ENCODE measurements at regions not wholly inside any gene's neighbourhood (a gene's known extent, or its start where the extent isn't known, plus 50 kb on each side); places are given as distances from the start of the nearest gene placed in this dataset.
"Not testable (repeated sequence)": the region's sequence is repeated elsewhere in the genome, so short reads cannot be mapped to it uniquely, and the experiment has no call there.

DNA sequence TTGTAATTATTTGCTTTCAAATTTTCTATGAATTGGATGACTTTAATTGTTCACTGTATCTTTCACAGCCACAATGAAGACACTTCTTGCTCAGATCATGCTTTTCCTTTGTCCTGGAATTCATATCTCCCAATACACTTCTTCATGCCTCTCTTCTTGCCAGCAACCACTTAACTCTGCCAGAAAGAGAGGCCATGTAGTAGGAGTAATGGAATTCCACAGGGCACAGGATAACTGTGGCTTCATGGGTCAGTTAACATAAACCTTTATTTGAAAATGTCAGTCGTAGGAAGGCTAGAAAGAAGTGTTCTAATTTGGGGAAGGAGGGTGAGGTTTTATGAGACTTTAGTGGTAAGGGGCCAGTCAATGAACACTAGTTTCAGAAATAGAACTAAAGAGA, 190.3 kb downstream of the TMEM167A start:
- DNase-seq = peak; percentile 1

DNA sequence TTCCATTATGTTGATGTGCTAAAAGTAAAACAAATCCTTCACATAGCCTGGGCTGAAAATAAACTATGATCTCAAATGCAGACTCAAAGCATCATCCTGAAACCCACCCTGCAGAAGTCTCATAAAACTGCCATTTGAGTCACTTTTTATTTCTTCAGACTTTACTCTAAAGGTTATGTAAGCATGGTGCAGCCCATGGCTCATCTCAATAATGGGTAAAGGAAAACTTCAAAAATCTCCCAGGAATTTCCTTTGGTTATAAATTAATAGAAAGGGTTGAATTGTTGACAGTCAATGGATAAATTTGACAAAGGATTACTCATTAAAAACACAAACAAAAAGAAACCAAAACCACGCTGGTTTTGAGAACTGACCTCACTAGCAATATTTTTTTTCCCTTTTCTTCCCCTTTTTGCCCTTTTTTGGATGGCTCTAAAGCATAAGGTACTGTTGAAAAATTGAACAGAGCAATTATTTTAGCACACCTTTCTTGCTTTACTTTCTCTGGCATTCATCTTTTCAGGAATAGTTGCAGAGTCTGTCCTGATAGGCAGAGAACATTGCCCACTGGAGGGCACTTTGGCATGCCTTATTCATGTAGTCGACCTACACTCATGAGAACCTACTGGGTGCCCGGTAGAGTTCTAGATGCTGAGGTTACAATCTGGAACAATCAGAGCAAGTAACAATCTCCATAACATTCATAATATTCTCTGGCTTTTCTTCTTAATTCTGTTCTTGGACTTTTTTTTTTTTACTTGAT, 191.4 kb downstream of the TMEM167A start:
- peak; percentile 75 for DNase-seq

DNA sequence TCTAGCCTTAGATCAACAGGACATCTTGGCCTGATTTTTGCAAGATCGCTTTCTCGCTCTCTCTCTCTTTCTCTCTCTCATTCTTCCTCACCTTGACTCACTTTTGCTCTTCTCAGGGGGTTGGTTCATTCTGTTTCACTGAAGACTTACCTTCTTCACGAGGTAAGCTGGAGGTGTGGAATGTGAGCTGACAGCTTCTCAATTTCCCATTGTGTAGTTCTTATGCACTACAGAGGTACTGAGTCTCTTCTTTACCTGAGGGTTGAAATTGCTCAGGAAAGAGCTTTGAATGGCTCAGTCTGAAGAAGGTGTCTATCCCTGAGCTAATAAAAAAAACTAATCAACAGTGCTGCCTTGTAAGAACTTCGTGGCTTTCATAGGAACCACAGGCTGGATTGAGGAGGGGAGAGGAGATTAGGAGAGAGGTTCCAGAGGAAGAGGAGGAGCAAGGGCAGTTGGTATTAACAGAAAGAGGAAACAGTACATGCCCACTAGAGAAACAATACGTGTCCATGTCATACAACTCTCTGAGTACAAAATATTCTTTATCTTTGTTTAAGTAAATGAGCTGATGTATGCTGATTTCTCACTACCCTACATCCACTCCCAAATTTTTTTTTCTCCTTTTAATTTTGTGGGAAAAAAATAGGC, 192.2 kb downstream of the TMEM167A start:
- DNase-seq = no peak

GRCh38 chr5:82882316-82882715, 194.9 kb downstream of the TMEM167A start:
- DNase-seq = no peak

DNA sequence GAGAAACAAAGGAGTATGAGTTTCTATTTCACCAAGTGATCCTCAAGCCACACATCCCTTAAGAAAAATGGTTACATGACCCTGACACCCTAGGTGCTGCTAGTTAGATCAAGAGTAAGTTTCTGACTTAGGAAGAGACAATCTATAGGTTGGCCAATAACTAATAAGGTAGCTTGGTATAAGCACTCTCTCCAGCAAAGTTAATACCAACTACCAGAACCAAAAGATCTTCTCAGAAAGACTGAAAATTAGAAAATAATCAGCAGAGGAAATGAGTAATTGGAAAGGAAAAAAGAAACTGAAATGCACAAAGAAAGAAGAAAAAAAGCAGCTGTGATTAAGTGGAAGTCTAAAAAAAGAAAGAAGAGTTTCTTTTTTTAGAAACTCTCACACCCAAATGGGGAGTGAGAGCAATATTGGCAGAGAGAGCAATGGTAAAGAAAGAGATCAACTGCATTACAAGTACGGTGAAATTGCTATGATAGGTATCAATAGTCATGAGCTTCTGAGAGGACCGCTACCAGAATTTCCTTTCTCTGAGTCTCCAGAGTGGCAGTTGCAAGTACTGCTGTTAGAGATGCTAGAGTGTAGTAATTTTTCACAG, 195.5 kb downstream of the TMEM167A start:
- DNase-seq = no peak

DNA sequence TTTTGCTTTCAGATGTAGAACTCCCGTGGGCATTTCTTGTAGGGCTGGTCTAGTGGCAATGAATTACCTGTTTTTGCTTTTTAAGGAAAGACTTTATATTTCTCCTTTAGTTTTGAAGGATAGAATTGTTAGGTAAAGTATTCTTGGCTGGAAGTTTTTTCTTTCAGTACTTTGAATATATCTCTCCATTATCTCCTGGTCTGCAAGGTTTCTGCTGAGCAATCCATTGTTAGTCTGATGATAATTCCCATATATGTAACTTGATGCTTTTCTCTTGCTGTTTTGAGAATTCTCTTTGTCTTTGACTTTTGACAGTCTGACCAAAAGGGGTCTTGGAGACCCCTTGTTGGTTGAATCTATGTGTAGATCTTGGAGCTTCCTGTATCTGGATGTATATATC, 198.1 kb downstream of the TMEM167A start:
- DNase-seq = no peak

- no peak for DNase-seq
Observed at GRCh38 chr5:82873452-82873851, 203.7 kb downstream of the TMEM167A start.

GRCh38 chr5:82872321-82873288, 204.6 kb downstream of the TMEM167A start:
- not testable (repeated sequence) for DNase-seq

DNA sequence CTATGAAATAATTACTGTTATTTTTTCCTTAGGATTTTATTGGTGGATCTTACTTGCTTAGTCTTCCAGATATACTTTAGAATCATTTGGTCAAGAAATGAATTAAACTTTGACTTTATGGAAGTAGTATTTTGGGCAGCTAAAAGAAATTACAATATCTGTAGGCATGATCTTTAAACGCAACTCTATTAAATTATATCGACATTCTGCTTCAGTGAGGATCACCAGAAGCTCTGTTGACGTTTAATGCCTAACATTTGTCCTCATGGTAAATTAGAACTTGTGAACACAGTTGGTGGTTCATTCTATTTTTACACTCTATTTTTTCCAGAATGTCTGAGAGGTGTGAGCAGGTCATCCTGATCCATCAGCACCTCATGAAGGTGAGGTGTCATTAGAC, 211.6 kb downstream of the TMEM167A start:
- no peak for DNase-seq

DNA sequence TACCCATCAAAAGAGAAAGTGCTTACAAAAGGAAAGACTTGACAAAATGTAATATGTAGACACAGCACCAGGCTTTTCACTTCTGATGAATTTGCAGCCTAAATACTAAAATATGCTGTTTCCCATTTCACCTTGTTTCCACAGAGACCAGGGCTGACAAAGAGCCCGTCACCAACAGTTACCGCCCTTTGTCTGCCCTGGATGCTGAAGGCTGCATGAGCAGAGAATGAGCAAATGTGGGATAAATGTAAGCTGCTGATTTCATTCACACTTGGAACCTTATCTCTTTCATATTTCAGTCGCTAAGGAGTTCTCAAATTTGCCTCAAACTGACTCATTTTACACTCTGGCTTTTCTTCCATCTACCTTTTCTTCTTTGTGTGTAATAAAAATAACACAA, 213.9 kb downstream of the TMEM167A start:
- no peak for DNase-seq

- DNase-seq = no peak
Observed at GRCh38 chr5:82862711-82863110, 214.5 kb downstream of the TMEM167A start.

DNA sequence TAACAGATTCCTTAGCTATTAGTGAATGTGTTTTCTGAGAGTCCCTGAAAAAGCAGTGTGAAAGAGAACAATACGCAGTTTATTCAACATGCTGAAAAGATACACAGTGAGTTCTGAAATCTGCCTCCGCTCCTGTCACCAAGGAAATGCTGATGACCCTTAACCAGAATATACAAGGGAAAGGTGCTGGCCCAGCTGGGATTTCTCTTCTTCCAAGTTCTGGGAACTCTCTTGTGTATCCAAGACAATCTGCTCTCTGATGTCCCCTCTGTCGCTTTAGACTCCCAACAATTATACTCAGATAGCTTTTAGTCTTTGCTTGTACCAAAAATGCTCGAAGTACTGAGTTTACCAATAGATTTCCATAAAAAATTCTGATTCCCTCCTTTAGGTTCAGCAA, 214.9 kb downstream of the TMEM167A start:
- DNase-seq = no peak

DNA sequence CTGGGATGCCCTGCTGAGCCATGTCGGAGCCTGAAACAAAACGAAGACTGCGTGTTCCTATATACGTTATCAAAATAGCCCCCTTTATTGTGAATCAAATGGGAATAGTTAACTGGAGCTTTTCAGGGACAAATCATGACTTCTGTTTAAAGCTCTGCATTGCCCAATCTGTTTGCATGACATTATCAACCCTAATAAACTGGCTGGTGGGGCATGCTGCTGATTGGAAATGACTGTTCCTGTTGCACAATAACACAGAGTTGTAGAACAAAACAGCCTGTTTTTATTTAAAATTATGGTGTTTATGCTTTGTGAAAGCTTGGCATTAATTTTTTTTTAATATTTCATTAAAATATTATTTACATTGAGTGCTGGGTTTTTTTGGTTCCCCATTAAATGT, 215.5 kb downstream of the TMEM167A start:
- DNase-seq = no peak

- no peak for DNase-seq
Observed at GRCh38 chr5:82859451-82860140, 217.6 kb downstream of the TMEM167A start.

GRCh38 chr5:82858151-82859025, 218.8 kb downstream of the TMEM167A start:
- no peak for DNase-seq

DNA sequence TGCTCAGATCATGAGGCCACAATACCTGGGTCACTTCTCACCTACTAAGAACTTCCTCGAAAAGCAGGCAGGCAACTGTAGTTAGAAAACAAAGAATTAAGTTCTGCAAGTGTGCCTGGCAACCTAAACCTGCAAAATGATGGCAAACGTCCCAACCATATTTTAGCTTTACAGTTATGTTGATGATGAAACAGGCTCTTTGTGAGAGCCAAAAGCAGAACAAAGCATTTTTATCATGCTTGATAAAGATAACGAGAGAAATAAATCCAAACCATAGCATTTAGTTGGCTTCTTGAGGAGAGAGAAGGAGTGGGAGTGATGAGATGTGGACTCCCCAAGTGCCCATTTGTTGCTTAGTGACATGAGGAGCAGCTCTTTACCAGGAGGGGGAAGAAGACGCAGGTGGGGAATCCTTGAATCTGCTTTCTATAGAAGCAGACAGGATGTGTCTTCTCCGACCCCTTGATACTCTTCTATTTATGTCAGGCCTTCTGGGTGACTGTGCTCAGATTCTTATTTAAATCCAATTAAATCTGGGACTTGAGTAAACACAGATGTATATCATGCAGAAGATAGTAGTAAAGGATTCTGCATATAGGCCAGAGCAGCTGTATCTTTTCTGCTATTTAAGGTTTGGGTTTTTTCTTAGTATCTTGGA, 221.2 kb downstream of the TMEM167A start:
- DNase-seq = peak; percentile 7

- no peak for DNase-seq
Observed at GRCh38 chr5:82854956-82855355, 222.2 kb downstream of the TMEM167A start.

DNA sequence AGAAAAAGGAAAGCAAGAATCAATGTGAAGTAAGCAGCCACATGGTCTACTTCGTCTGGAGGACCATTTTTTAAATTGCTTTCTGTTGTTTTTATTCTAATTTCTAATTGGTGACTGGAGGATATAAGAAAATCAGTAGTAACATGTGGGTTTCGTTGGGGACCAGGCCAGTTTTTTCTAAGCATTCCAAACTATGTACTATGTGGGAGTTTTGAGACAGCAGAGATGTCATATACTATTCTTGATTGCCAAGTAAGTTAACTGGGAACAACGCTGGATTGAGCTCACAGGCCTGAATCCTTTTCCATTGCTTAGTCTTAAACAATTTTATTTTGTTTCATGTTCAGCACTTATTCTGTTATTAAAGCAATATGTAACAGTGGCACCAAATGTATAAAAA, 225.7 kb downstream of the TMEM167A start:
- DNase-seq = no peak

- DNase-seq = no peak
Observed at GRCh38 chr5:82850393-82850792, 226.8 kb downstream of the TMEM167A start.

DNA sequence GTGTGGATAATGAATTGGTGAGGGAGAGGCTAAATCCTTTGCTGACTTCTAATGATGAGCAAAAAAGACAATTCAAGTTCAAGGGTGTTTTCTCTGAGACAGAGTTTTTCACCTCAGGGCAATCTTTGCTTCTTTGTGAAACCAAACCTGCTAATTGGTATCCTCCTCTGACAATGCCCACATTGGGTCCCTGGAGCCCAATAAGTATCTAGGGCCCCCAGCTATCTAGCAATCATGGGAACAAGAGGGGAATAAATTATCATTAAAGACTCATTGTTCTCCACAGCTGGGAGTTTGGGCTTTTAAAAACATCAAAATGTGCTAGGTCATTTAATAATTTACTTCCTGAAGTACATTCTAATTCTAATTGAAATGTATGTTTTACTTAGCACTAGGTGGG, 227.3 kb downstream of the TMEM167A start:
- no peak for DNase-seq

DNA sequence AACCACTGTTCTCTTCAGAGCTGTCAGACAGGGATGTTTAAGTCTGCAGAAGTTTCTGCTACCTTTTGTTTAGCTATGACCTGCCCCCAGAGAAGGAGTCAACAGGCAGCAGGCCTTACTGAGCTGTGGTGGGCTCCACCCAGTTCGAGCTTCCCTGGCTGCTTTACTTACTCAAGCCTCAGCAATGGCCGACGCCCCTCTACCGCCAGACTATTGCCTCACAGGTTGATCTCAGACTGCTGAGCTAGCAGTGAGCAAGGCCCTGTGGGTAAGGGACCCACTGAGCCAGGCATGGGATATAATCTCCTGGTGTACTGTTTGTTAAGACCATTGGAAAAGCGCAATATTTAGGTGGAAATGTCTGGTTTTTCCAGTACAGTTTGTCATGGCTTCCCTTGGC, 229.6 kb downstream of the TMEM167A start:
- DNase-seq = no peak

Data from fibroblast of skin of right biceps (primary cell).